ENCODE measurements at regions not wholly inside any gene's neighbourhood (a gene's known extent, or its start where the extent isn't known, plus 50 kb on each side); places are given as distances from the start of the nearest gene placed in this dataset.

DNA sequence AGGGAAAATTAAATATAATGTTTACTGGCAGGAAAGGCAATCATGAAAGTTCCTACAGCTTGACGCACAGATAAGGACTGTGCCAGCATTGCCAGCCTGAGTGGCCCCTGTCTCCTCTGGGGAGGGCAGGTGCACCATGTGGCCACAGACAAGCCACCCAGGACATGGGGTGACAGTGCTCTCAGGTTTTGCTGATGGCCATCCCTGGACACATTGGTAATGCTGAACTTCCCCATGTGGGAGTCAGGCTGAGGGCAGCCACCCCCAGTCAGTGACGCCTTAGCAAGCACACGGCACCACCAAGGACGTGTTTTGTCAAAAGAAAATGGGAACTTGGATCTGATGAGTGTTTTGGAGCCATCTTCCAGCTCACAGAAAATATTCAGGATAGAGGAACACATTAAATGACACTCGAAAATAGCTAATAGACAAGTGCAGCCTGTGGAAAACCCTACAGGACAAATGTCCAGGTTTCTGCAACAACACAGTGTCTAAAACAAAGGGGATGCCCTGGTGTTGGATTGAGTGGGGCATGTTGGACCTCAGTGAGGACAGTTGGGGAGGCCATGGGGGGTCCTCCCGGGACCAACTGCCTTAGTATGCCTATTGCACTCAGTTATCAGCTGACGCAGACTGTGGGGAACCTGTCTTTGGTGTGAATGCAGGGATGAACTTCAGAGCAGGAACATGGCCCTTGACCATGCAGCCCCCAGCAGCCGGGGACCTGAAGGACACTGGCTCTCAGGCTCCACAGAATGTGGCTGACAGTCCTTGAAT lies 1450.5 kb downstream of the BRD1 start:
- no peaks in the 10 kb centered on the region for H3K9me3 ChIP-seq (ENCODE audit: control insufficient read depth, insufficient read depth, low read depth, low read length)
- CTCF ChIA-PET, result no interaction called here

DNA sequence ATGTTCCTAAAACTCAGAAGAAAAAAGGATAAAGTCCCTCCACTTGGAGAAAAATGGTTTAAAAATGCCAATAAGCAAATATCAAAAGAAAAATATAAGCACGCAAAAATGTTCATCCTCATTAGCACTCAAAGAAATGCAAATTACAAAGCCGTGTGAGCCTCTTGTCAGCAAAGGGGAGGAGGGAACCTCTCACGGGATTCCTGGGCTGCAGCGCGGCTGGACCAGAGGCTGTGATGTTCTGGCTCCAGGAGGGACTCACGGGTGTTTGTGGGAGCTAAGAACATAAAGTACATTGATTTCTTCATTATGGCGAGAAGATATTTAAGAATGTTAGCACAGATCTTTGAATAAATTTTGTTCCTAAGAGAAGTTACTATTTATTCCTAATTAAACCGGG lies 1451.2 kb downstream of the BRD1 start:
- no peaks in the 10 kb centered on the region for H3K36me3 ChIP-seq (ENCODE audit: control insufficient read depth in 2 of 2, insufficient read depth in 1 of 2, low read length in 2 of 2)
- CTCF ChIA-PET, result interaction anchor here (0.7 kb wide), 1 partner anchor 9 kb away, joined by 5 read pairs; no protein-coding TSS in a partner anchor
- TF ChIP-seq YY1 (tag by site-specific recombination; IDR thresholded peaks at IDR 0.05), result no peak
- no peak for TF ChIP-seq ZNF501 (tag by site-specific recombination; IDR thresholded peaks at IDR 0.05)
- no peak for TF ChIP-seq ZEB2 (tag by site-specific recombination; IDR thresholded peaks at IDR 0.05)
- TF ChIP-seq ZNF16 (tag by site-specific recombination; IDR thresholded peaks at IDR 0.05; ENCODE audit: low read depth), result no peak
- TF ChIP-seq, protein P1, sequence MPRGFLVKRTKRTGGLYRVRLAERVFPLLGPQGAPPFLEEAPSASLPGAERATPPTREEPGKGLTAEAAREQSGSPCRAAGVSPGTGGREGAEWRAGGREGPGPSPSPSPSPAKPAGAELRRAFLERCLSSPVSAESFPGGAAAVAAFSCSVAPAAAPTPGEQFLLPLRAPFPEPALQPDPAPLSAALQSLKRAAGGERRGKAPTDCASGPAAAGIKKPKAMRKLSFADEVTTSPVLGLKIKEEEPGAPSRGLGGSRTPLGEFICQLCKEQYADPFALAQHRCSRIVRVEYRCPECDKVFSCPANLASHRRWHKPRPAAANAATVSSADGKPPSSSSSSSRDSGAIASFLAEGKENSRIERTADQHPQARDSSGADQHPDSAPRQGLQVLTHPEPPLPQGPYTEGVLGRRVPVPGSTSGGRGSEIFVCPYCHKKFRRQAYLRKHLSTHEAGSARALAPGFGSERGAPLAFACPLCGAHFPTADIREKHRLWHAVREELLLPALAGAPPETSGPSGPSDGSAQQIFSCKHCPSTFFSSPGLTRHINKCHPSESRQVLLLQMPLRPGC (tag by site-specific recombination; IDR thresholded peaks at IDR 0.05), result no peak
- TF ChIP-seq ZNF785 (tag by site-specific recombination; IDR thresholded peaks at IDR 0.05), result no peak
- TF ChIP-seq HOXA7 (CRISPR knock-in tag; IDR thresholded peaks at IDR 0.05; ENCODE audit: borderline replicate concordance), result no peak
- H3K9me3 ChIP-seq (ENCODE audit: control insufficient read depth, insufficient read depth, low read depth, low read length), result no peaks in the 10 kb centered on the region
- no peak overlapping the region for H3K27ac ChIP-seq (ENCODE audit: extremely low read depth, low read depth, low read length)
- no peaks in the 10 kb centered on the region for H3K4me1 ChIP-seq (ENCODE audit: control insufficient read depth, insufficient read depth, low read length)
- no peak overlapping the region for H3K4me3 ChIP-seq (ENCODE audit: low read depth, low read length)
- POLR2A ChIA-PET, result interaction anchor here (0.6 kb wide), 1 partner anchor 293 kb away, joined by 6 read pairs; no protein-coding TSS in a partner anchor

More for the DNA sequence above, 1450.5 kb downstream of the BRD1 start:
- Histone ChIP-seq H3K36me3 (ENCODE audit: control insufficient read depth in 2 of 2, insufficient read depth in 1 of 2, low read length in 2 of 2) (no peaks in the 10 kb centered on the region), H3K27ac (ENCODE audit: extremely low read depth, low read depth, low read length) (no peak overlapping the region), H3K4me1 (ENCODE audit: control insufficient read depth, insufficient read depth, low read length) (no peaks in the 10 kb centered on the region), H3K4me3 (ENCODE audit: low read depth, low read length) (no peak overlapping the region)
- TF ChIP-seq, protein P2, sequence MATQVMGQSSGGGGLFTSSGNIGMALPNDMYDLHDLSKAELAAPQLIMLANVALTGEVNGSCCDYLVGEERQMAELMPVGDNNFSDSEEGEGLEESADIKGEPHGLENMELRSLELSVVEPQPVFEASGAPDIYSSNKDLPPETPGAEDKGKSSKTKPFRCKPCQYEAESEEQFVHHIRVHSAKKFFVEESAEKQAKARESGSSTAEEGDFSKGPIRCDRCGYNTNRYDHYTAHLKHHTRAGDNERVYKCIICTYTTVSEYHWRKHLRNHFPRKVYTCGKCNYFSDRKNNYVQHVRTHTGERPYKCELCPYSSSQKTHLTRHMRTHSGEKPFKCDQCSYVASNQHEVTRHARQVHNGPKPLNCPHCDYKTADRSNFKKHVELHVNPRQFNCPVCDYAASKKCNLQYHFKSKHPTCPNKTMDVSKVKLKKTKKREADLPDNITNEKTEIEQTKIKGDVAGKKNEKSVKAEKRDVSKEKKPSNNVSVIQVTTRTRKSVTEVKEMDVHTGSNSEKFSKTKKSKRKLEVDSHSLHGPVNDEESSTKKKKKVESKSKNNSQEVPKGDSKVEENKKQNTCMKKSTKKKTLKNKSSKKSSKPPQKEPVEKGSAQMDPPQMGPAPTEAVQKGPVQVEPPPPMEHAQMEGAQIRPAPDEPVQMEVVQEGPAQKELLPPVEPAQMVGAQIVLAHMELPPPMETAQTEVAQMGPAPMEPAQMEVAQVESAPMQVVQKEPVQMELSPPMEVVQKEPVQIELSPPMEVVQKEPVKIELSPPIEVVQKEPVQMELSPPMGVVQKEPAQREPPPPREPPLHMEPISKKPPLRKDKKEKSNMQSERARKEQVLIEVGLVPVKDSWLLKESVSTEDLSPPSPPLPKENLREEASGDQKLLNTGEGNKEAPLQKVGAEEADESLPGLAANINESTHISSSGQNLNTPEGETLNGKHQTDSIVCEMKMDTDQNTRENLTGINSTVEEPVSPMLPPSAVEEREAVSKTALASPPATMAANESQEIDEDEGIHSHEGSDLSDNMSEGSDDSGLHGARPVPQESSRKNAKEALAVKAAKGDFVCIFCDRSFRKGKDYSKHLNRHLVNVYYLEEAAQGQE (tag by site-specific recombination; IDR thresholded peaks at IDR 0.05), result no peak
- TF ChIP-seq ZNF341 (tag by site-specific recombination; IDR thresholded peaks at IDR 0.05; ENCODE audit: low read depth) (no peak), ZFP41 (tag by site-specific recombination; IDR thresholded peaks at IDR 0.05; ENCODE audit: borderline replicate concordance) (no peak), ZNF677 (tag by site-specific recombination; IDR thresholded peaks at IDR 0.05) (no peak), ZNF830 (tag by site-specific recombination; IDR thresholded peaks at IDR 0.05; ENCODE audit: low read depth) (no peak), ZNF701 (tag by site-specific recombination; IDR thresholded peaks at IDR 0.05) (no peak), ZNF561 (tag by site-specific recombination; IDR thresholded peaks at IDR 0.05; ENCODE audit: borderline replicate concordance) (no peak)
- TF ChIP-seq, protein P3, sequence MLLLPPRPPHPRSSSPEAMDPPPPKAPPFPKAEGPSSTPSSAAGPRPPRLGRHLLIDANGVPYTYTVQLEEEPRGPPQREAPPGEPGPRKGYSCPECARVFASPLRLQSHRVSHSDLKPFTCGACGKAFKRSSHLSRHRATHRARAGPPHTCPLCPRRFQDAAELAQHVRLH (tag by site-specific recombination; IDR thresholded peaks at IDR 0.05), result no peak
- POLR2A ChIA-PET, result no interaction called here

GRCh38 chr22:48373626-48374173 lies 1454.0 kb downstream of the BRD1 start:
- H3K4me3 ChIP-seq (ENCODE audit: low read depth, low read length), result no peak overlapping the region
- ChIA-PET POLR2A (no interaction called here), CTCF (interaction anchor here (0.7 kb wide), 1 partner anchor 191 kb away, joined by 3 read pairs; no protein-coding TSS in a partner anchor)
- peaks cover 6% of the 10 kb centered on the region for H3K4me1 ChIP-seq (ENCODE audit: control insufficient read depth, insufficient read depth, low read length)
- H3K9me3 ChIP-seq (ENCODE audit: control insufficient read depth, insufficient read depth, low read depth, low read length), result no peaks in the 10 kb centered on the region
- no peak overlapping the region for H3K27ac ChIP-seq (ENCODE audit: extremely low read depth, low read depth, low read length)
- no peaks in the 10 kb centered on the region for H3K36me3 ChIP-seq (ENCODE audit: control insufficient read depth in 2 of 2, insufficient read depth in 1 of 2, low read length in 2 of 2)
- TF ChIP-seq, protein P4, sequence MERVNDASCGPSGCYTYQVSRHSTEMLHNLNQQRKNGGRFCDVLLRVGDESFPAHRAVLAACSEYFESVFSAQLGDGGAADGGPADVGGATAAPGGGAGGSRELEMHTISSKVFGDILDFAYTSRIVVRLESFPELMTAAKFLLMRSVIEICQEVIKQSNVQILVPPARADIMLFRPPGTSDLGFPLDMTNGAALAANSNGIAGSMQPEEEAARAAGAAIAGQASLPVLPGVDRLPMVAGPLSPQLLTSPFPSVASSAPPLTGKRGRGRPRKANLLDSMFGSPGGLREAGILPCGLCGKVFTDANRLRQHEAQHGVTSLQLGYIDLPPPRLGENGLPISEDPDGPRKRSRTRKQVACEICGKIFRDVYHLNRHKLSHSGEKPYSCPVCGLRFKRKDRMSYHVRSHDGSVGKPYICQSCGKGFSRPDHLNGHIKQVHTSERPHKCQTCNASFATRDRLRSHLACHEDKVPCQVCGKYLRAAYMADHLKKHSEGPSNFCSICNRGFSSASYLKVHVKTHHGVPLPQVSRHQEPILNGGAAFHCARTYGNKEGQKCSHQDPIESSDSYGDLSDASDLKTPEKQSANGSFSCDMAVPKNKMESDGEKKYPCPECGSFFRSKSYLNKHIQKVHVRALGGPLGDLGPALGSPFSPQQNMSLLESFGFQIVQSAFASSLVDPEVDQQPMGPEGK (tag by site-specific recombination; IDR thresholded peaks at IDR 0.05), result no peak
- TF ChIP-seq ZNF311 (tag by site-specific recombination; IDR thresholded peaks at IDR 0.05; ENCODE audit: borderline replicate concordance), result no peak
- TF ChIP-seq, protein P5, sequence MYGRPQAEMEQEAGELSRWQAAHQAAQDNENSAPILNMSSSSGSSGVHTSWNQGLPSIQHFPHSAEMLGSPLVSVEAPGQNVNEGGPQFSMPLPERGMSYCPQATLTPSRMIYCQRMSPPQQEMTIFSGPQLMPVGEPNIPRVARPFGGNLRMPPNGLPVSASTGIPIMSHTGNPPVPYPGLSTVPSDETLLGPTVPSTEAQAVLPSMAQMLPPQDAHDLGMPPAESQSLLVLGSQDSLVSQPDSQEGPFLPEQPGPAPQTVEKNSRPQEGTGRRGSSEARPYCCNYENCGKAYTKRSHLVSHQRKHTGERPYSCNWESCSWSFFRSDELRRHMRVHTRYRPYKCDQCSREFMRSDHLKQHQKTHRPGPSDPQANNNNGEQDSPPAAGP (tag by site-specific recombination; IDR thresholded peaks at IDR 0.05), result no peak
- no peak for TF ChIP-seq SP3 (tag by site-specific recombination; IDR thresholded peaks at IDR 0.05)
- no peak for TF ChIP-seq ZNF785 (tag by site-specific recombination; IDR thresholded peaks at IDR 0.05)
- TF ChIP-seq ZNF701 (tag by site-specific recombination; IDR thresholded peaks at IDR 0.05), result no peak
- no peak for TF ChIP-seq ZNF423 (tag by site-specific recombination; IDR thresholded peaks at IDR 0.05)
- no peak for TF ChIP-seq ZNF23 (tag by site-specific recombination; IDR thresholded peaks at IDR 0.05; ENCODE audit: borderline replicate concordance)
- TF ChIP-seq ZFP41 (tag by site-specific recombination; IDR thresholded peaks at IDR 0.05; ENCODE audit: borderline replicate concordance), result no peak
